CD14-positive monocyte (primary cell): ENCODE measurements at regions not wholly inside any gene's neighbourhood (a gene's known extent, or its start where the extent isn't known, plus 50 kb on each side); places are given as distances from the start of the nearest gene placed in this dataset.

ENCODE experiments used
- DNase-seq, 3 donors: peaks; one replicate each; pipeline ENCODE4 v3.0.0-alpha.2; 2011 to 2022
- H2AFZ ChIP-seq: 2 replicates; pipeline ENCODE4 v1.6.0; 2012; ENCODE audit warnings: mild to moderate bottlenecking, low read depth, low read length, inconsistent platforms; ENCODE audit not compliant: insufficient read depth, poor library complexity, severe bottlenecking
- H3K27ac ChIP-seq, 2 donors: 1 replicate in 1 of 2; 2 replicates in 1 of 2; pipeline ENCODE4 v1.5.1; 2012 to 2013; ENCODE audit warnings: low read length in 2 of 2, control low read depth in 1 of 2, inconsistent platforms in 1 of 2, low read depth in 1 of 2, mild to moderate bottlenecking in 1 of 2
- H3K27me3 ChIP-seq, 2 donors: one replicate each; pipeline versions ENCODE4 v1.6.0 to v1.6.1; 2011 to 2013; ENCODE audit warnings: low read length in 2 of 2; ENCODE audit not compliant: control insufficient read depth in 2 of 2, insufficient read depth in 2 of 2
- H3K36me3 ChIP-seq, 2 donors: replicated peaks in 1 of 2; 1 replicate in 1 of 2; 2 replicates in 1 of 2; pipeline versions ENCODE4 v1.5.1 to v1.6.1; 2012 to 2013; ENCODE audit warnings: low read length in 2 of 2, control low read depth in 1 of 2, inconsistent platforms in 1 of 2, mild to moderate bottlenecking in 1 of 2; ENCODE audit not compliant: insufficient read depth in 2 of 2, control insufficient read depth in 1 of 2
- H3K4me1 ChIP-seq, 2 donors: 1 replicate in 1 of 2; 2 replicates in 1 of 2; pipeline versions ENCODE4 v1.5.1 to v1.6.1; 2012 to 2013; ENCODE audit warnings: low read length in 2 of 2, control low read depth in 1 of 2, inconsistent platforms in 1 of 2, mild to moderate bottlenecking in 1 of 2, moderate library complexity in 1 of 2; ENCODE audit not compliant: insufficient read depth in 2 of 2, control insufficient read depth in 1 of 2
- H3K4me2 ChIP-seq: replicated peaks from 2 replicates; pipeline ENCODE3; 2012; ENCODE audit warnings: low read length, moderate library complexity, mild to moderate bottlenecking; ENCODE audit not compliant: poor library complexity, severe bottlenecking; ENCODE audit errors: extremely low read depth
- H3K4me3 ChIP-seq, 3 experiments: fragments of 200-600 bp in 1 of 3; sonication (generic) in 1 of 3; replicated peaks in 1 of 3; 1 replicate in 2 of 3; 2 replicates in 1 of 3; pipeline ENCODE4 v1.5.1; 2011 to 2013; ENCODE audit warnings: low read length in 3 of 3, mild to moderate bottlenecking in 3 of 3, control low read depth in 2 of 3, low read depth in 2 of 3, inconsistent platforms in 1 of 3, moderate library complexity in 1 of 3
- H3K79me2 ChIP-seq: 2 replicates; pipeline ENCODE4 v1.6.0; 2012; ENCODE audit warnings: mild to moderate bottlenecking, control low read depth, inconsistent platforms, low read length, moderate library complexity; ENCODE audit not compliant: insufficient read depth
- H3K9ac ChIP-seq: 2 replicates; pipeline ENCODE4 v1.6.0; 2017; ENCODE audit warnings: low read length, mild to moderate bottlenecking; ENCODE audit not compliant: insufficient read depth, poor library complexity, severe bottlenecking
- H3K9me3 ChIP-seq, 2 donors: replicated peaks in 1 of 2; 1 replicate in 1 of 2; 2 replicates in 1 of 2; pipeline versions ENCODE4 v1.5.1 to v1.6.1; 2012 to 2013; ENCODE audit warnings: low read length in 2 of 2, control low read depth in 1 of 2; ENCODE audit not compliant: control insufficient read depth in 1 of 2, insufficient read depth in 1 of 2
- H4K20me1 ChIP-seq: 2 replicates; pipeline ENCODE4 v1.6.0; 2012; ENCODE audit warnings: mild to moderate bottlenecking, low read length, control low read depth, moderate library complexity; ENCODE audit not compliant: insufficient read depth
- H3K27ac Mint-ChIP-seq, 7 donors: one replicate each; pipeline ENCODE4 v1.8.0; 2020; ENCODE audit warnings: mild to moderate bottlenecking in 7 of 7, mixed read lengths in 7 of 7, moderate library complexity in 6 of 7, inconsistent platforms in 2 of 7
- H3K27me3 Mint-ChIP-seq, 3 donors: one replicate each; pipeline ENCODE4 v1.8.0; 2021 to 2022; ENCODE audit warnings: low read depth in 3 of 3, mild to moderate bottlenecking in 3 of 3, mixed read lengths in 3 of 3, moderate library complexity in 3 of 3, inconsistent platforms in 1 of 3
- H3K36me3 Mint-ChIP-seq, 2 donors: one replicate each; pipeline ENCODE4 v1.8.0; 2020; ENCODE audit warnings: mixed read lengths in 2 of 2, inconsistent platforms in 1 of 2, mild to moderate bottlenecking in 1 of 2
- H3K4me1 Mint-ChIP-seq: one replicate; pipeline ENCODE4 v1.8.0; 2020; ENCODE audit warnings: mild to moderate bottlenecking, mixed read lengths
- H3K4me3 Mint-ChIP-seq, 2 donors: one replicate each; pipeline ENCODE4 v1.8.0; 2020; ENCODE audit warnings: mild to moderate bottlenecking in 2 of 2, mixed read lengths in 2 of 2, moderate library complexity in 1 of 2
- H3K9me3 Mint-ChIP-seq, 7 donors: one replicate each; pipeline ENCODE4 v1.8.0; 2020 to 2022; ENCODE audit warnings: mixed read lengths in 7 of 7, mild to moderate bottlenecking in 6 of 7, moderate library complexity in 6 of 7, inconsistent platforms in 2 of 7
- CTCF ChIP-seq: fragments of 200-600 bp; IDR thresholded peaks from one replicate; pipeline ENCODE4 v1.8.0; 2022; ENCODE audit warnings: antibody characterized with exemption, mild to moderate bottlenecking
- WGBS: methylation state at CpG from one replicate; pipeline ENCODE4 v1.1.5; 2013; ENCODE audit warnings: missing lambda C conversion rate; ENCODE audit not compliant: insufficient coverage; 5-methylcytosine and 5-hydroxymethylcytosine counted together
- intact Hi-C, 2 donors: fragments of 100-400 bp; cut with micrococcal nuclease; formaldehyde crosslinking; loops; one replicate each; pipeline versions ENCODE4 v1.15.0 to v1.15.1; 2023

DNA sequence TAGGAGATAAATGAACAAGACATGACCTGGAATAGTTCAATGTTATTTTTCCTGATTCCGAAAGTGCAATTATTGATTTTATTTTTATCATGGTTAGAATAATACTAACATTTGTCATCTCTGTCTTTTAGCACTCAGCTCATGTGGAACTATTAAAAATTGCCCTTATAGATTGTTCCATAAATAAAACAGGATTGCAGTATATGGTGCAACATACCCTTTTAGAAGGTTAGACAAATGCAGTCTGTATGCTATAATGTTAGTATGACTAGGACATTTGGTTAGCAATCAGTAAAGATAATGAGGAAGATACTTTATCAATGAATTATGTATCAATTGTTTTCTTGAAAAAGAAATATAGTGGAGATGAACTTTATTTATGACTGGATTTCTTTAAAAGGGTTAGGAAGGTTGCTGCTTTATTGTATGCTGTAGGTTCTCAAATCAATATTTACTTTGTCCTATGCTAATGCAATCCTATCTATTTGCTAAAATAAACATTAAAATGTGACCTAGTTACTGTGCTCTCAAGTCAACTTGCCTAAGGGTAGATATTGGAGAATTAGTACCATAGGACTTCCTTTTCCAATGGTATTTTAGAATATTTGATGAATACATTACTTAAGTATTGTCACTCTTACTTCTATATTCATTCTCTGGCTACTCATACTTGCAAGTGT, 348.9 kb upstream of the ISL1 start:
- no peak for DNase-seq
- Histone ChIP-seq H3K27ac (no peak overlapping the region), H4K20me1 (no peaks in the 10 kb centered on the region), H3K79me2 (no peaks in the 10 kb centered on the region), H3K27me3 (no peaks in the 10 kb centered on the region), H3K36me3 (no peaks in the 10 kb centered on the region), H3K4me2 (no peak overlapping the region), H3K9ac (no peak overlapping the region), H3K4me1 (no peaks in the 10 kb centered on the region), H3K9me3 (no peaks in the 10 kb centered on the region), H3K4me3 (no peak overlapping the region), H2AFZ (no peak overlapping the region)
- no peak overlapping the region for H3K4me3 Mint-ChIP-seq
- no peak for TF ChIP-seq CTCF
- no CpG with 5 or more reads among the region's 1 CpG for WGBS
- no peaks in the 10 kb centered on the region for H3K36me3 Mint-ChIP-seq
- H3K9me3 Mint-ChIP-seq: peaks cover 0 to 2% (median 0%) of the 10 kb centered on the region in 7 donors
- intact Hi-C loops: no loop called here
- peaks cover 0 to 2% (median 0%) of the 10 kb centered on the region in 3 donors for H3K27me3 Mint-ChIP-seq
- no peaks in the 10 kb centered on the region for H3K4me1 Mint-ChIP-seq
- no peak overlapping the region for H3K27ac Mint-ChIP-seq

DNA sequence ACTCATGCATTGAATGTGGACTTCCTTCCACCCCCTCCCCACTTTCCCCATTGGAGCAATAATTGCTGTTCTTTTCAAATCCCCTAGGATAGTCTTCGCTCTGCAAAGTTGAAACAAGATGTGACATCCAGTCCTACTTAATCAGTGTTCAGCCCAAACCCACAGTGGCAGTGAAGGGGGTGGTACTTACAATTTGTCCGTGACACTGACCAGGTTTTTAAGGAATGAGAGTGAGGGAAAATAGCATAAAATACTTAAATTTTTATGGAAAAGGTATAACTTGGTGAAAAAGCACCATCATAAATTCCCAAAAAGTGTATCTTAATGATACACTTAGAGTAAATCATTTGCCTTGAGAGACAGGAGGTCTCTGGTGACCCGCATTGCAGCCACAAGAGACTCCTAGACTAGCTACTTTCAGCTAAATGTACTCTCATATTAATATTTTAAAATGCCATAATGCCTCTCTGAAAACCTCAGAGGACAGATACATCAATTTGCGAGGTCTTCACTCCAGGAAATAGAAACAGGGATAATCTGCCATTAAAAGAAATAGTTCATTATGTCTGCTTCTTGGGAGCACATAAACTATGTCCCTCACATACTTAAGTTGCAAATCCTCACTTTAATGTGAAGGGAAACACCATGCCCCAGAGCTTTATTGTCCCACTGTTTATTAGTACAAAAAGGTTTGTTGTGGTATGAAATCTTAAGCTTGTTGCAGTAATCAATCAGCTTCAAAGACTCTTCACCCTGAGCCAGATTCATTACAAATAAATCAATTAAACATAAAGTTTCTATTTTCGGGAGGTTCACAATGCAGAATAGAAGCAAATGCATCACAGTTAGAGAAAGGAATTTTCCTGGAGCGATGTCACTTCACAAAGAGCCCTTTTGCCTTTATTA, 343.6 kb upstream of the ISL1 start:
- Mint-ChIP-seq H3K9me3 (peaks cover 0 to 2% (median 0%) of the 10 kb centered on the region in 7 donors), H3K36me3 (no peaks in the 10 kb centered on the region), H3K27me3 (no peaks in the 10 kb centered on the region), H3K27ac (no peak overlapping the region), H3K4me3 (no peak overlapping the region), H3K4me1 (no peaks in the 10 kb centered on the region)
- no peak for DNase-seq
- H3K27ac ChIP-seq: no peak overlapping the region
- no peak for TF ChIP-seq CTCF
- H3K4me3 ChIP-seq: no peak overlapping the region
- no peaks in the 10 kb centered on the region for H4K20me1 ChIP-seq
- no peaks in the 10 kb centered on the region for H3K4me1 ChIP-seq
- no peak overlapping the region for H3K4me2 ChIP-seq
- H3K79me2 ChIP-seq: no peaks in the 10 kb centered on the region
- no peaks in the 10 kb centered on the region for H3K9me3 ChIP-seq
- no peaks in the 10 kb centered on the region for H3K36me3 ChIP-seq
- WGBS: 100% methylated on average over 1 of the region's 6 CpGs
- H3K9ac ChIP-seq: no peak overlapping the region
- H2AFZ ChIP-seq: no peak overlapping the region
- H3K27me3 ChIP-seq: no peaks in the 10 kb centered on the region
- intact Hi-C loops: no loop called here
